ENCODE measurements at regions not wholly inside any gene's neighbourhood (a gene's known extent, or its start where the extent isn't known, plus 50 kb on each side); places are given as distances from the start of the nearest gene placed in this dataset.

GRCh38 chr12:76611533-76611932, 52.0 kb upstream of the OSBPL8 start (continued):
- TF ChIP-seq ZNF514 (tag by site-specific recombination; IDR thresholded peaks at IDR 0.05) (no peak), ZNF629 (tag by site-specific recombination; IDR thresholded peaks at IDR 0.05) (peak; percentile 17; the same call in 1 of the 2 replicates), ZEB2 (tag by site-specific recombination; IDR thresholded peaks at IDR 0.05) (0 out of 2 replicates have a peak, but pooled peaks have one; percentile 20)

GRCh38 chr12:76614364-76614763, 54.8 kb upstream of the OSBPL8 start:
- Histone ChIP-seq H3K27ac (ENCODE audit: extremely low read depth, low read depth, low read length) (no peak overlapping the region), H3K4me1 (ENCODE audit: control insufficient read depth, insufficient read depth, low read length) (peaks cover 6% of the 10 kb centered on the region; the same call in 1 of the 2 replicates), H3K4me3 (ENCODE audit: low read depth, low read length) (no peak overlapping the region), H3K9me3 (ENCODE audit: control insufficient read depth, insufficient read depth, low read depth, low read length) (no peaks in the 10 kb centered on the region), H3K36me3 (ENCODE audit: control insufficient read depth in 2 of 2, insufficient read depth in 1 of 2, low read length in 2 of 2) (no peaks in the 10 kb centered on the region)
- POLR2A ChIA-PET: no interaction called here
- TF ChIP-seq ZNF341 (tag by site-specific recombination; IDR thresholded peaks at IDR 0.05; ENCODE audit: low read depth) (no peak), ZNF10 (tag by site-specific recombination; IDR thresholded peaks at IDR 0.05) (no peak), SETDB1 (IDR thresholded peaks at IDR 0.05; ENCODE audit: insufficient read length, low read length) (no peak), PRDM6 (tag by site-specific recombination; IDR thresholded peaks at IDR 0.05) (no peak), ZNF214 (tag by site-specific recombination; IDR thresholded peaks at IDR 0.05; ENCODE audit: borderline replicate concordance) (no peak), WT1 (tag by site-specific recombination; IDR thresholded peaks at IDR 0.05) (no peak), ZNF23 (tag by site-specific recombination; IDR thresholded peaks at IDR 0.05; ENCODE audit: borderline replicate concordance) (no peak), GLI2 (tag by site-specific recombination; IDR thresholded peaks at IDR 0.05; ENCODE audit: borderline replicate concordance, low read depth) (no peak), ZNF785 (tag by site-specific recombination; IDR thresholded peaks at IDR 0.05) (no peak), ZNF449 (tag by site-specific recombination; IDR thresholded peaks at IDR 0.05) (no peak), ZNF629 (tag by site-specific recombination; IDR thresholded peaks at IDR 0.05) (no peak), SP2 (tag by site-specific recombination; IDR thresholded peaks at IDR 0.05) (no peak), ZSCAN30 (tag by site-specific recombination; IDR thresholded peaks at IDR 0.05) (no peak), ZSCAN23 (tag by site-specific recombination; IDR thresholded peaks at IDR 0.05) (no peak), BCL11B (tag by site-specific recombination; IDR thresholded peaks at IDR 0.05; ENCODE audit: low read depth) (no peak), KLF17 (tag by site-specific recombination; IDR thresholded peaks at IDR 0.05) (no peak), ZNF174 (tag by site-specific recombination; IDR thresholded peaks at IDR 0.05) (no peak), ZFP41 (tag by site-specific recombination; IDR thresholded peaks at IDR 0.05; ENCODE audit: borderline replicate concordance) (no peak)
- CTCF ChIA-PET: interaction anchor here (0.6 kb wide), 1 partner anchor 1387 kb away, joined by 5 read pairs; no protein-coding TSS in a partner anchor

- no peaks in the 10 kb centered on the region for H3K9me3 ChIP-seq (ENCODE audit: control insufficient read depth, insufficient read depth, low read depth, low read length)
- no peak overlapping the region for H3K4me3 ChIP-seq (ENCODE audit: low read depth, low read length)
- H3K36me3 ChIP-seq (ENCODE audit: control insufficient read depth in 2 of 2, insufficient read depth in 1 of 2, low read length in 2 of 2): no peaks in the 10 kb centered on the region
- ChIA-PET CTCF (no interaction called here), POLR2A (no interaction called here)
- TF ChIP-seq ZBTB17 (tag by site-specific recombination; IDR thresholded peaks at IDR 0.05) (no peak), ZBTB8A (tag by site-specific recombination; IDR thresholded peaks at IDR 0.05) (no peak), EGR2 (tag by site-specific recombination; IDR thresholded peaks at IDR 0.05; ENCODE audit: low read depth) (no peak), ZNF555 (tag by site-specific recombination; conservative IDR thresholded peaks at IDR 0.05) (no peak), GLIS1 (tag by site-specific recombination; IDR thresholded peaks at IDR 0.05) (no peak)
- H3K27ac ChIP-seq (ENCODE audit: extremely low read depth, low read depth, low read length): no peak overlapping the region
- H3K4me1 ChIP-seq (ENCODE audit: control insufficient read depth, insufficient read depth, low read length): no peaks in the 10 kb centered on the region
Observed at GRCh38 chr12:76618031-76618430, 58.5 kb upstream of the OSBPL8 start.
